NCI-H460 (cell line): ENCODE measurements at regions not wholly inside any gene's neighbourhood (a gene's known extent, or its start where the extent isn't known, plus 50 kb on each side); places are given as distances from the start of the nearest gene placed in this dataset.
"Not testable (repeated sequence)": the region's sequence is repeated elsewhere in the genome, so short reads cannot be mapped to it uniquely, and the experiment has no call there.

Source experiments
- DNase-seq: peaks from one replicate; pipeline ENCODE4 v3.0.0-alpha.2; 2016; ENCODE audit warnings: low read depth; ENCODE audit errors: extremely low read depth

DNA sequence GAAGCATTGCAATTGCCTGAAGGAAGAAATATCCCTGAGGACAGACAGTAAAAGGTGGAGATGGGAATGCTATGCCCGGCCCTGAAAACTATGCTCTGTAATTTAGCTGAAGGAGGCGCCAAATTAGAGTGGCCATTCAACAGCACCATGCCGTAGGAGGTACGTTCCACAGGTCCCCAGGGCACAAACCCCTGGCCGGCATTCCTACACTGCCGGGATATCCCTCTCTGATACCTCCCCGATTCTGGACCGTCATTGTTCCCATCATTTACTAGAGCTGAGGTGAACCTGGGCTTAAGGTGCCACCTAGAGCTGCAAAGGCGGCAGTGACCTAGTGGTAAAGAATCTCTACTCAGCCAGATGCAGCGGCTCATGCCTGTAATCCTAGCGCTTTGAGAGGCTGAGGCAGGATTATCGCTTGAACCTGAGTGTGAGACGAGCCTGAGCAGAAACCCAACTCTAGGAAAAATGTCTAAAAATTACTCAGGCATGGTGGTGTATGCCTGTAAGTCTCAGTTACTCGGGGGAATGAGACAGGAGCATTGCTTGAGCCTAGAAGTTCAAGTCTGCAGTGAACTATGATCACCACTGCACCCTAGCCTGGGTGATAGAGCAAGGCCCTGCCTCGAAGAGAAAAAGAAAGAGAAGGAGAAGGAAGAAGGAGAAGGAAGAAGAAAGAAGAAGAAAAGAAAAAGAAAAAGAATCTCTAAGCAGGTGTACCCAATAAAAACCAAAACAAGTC is 53.0 kb upstream of the TNKS2 start:
- peak; percentile 22 for DNase-seq

DNA sequence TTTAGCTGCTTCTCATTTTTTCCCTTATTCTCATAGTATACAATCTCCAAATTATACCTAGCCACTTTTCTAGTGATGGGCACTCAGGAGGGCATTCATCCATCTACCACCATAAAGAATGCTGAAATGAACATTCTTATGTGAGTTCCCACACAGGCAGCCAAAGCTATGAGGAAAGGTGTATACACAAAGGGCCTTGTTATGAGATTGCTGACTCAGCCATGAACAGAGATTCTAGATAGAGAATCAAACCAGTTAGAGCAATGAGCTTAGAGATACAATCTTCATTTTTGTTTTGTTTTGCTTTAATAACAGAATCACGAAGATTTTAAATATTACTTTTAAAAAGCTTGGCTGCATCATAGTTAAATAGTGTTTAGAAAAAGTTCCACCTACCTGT is 54.8 kb upstream of the TNKS2 start:
- no peak for DNase-seq

DNA sequence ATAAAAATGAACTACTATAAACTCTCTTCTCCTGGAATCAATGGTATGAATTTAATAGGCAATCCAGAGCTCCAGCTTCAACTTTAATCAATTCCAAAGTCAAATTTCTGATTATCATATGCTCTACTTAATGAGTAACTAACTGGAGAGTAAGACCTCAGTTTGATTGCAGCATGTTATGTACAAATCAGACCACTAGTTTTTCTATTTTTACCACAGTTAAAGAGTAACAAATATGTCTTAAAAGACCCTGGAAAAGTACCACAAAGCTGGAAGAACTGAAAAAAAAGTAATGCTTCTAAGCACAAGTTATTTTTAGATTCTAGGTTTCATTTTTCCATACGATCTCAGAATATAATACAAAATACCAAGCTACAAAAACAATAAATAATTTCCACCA is 56.0 kb upstream of the TNKS2 start:
- DNase-seq = no peak

DNA sequence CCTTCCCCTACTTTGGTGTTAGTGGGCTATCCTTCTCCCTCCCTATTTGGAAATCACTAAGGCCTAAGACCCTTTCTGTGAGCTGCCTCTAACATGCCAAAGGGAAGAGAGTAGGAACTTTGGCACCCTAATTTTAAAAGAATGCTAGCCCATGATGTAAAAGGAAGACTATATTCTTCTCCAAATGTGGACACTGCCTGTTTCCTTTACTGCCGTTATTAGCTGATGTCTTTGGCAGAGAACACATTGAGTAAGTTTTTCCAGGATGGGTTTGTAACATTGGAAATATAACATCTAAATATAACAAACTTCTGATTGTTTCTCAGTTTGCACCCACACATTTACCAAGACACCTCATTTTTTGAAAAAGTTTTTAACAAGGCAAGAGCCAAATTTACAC is 56.9 kb upstream of the TNKS2 start:
- no peak for DNase-seq

DNA sequence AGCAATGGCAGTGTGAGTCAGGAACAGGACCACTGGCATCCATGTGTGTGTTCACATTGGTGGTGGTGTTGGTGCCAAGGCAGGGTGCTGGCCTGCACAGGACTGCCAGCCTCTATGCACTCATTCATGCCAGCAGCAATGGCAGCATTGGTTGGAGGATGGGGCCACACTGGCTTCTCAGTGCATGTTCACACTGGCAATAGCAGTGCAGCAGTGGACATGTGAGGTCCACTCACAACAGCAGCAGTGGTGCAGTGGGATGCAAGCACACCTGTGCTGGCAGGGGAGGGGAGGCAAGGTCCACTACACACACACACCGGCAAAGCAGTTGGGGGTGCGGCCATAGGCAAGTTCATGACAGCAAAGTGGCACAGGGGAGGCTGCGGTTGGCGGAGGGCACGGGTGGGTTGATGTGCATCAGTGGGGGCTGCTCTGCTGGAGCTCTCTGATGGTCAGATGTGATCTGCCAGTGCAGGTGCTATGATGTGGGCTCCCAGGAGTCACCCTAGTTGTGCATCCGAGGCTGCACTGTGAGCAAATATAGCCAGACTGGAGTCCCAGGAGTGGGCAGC is 57.8 kb upstream of the TNKS2 start:
- DNase-seq = no peak

DNA sequence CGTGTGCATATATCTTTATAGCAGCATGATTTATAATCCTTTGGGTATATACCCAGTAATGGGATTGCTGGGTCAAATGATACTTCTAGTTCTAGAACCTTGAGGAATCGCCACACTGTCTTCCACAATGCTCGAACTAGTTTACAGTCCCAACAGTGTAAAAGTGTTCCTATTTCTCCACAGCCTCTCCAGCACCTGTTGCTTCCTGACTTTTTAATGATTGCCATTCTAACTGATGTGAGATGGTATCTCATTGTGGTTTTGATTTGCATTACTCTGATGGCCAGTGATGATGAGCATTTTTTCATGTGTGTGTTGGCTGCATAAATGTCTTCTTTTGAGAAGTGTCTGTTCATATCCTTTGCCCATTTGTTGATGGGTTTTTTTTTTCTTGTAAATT is 66.0 kb upstream of the TNKS2 start:
- DNase-seq = not testable (repeated sequence)

DNA sequence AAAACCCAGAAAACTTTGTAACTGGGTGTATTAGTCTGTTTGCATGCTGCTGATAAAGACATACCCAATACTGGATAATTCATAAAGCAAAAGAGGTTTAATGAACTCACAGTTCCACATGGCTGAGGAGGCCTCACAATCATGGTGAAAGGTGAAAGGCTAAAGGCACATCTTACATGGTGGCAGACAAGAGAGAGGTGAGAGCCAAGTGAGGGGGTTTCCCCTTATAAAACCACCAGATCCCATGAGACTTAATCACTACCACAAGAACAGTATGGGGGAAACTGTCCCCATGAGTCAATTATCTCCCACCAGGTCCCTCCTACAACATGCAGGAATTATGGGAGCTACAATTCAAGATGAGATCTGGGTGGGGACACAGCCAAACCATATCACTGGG is 68.9 kb upstream of the TNKS2 start:
- DNase-seq = not testable (repeated sequence)

DNA sequence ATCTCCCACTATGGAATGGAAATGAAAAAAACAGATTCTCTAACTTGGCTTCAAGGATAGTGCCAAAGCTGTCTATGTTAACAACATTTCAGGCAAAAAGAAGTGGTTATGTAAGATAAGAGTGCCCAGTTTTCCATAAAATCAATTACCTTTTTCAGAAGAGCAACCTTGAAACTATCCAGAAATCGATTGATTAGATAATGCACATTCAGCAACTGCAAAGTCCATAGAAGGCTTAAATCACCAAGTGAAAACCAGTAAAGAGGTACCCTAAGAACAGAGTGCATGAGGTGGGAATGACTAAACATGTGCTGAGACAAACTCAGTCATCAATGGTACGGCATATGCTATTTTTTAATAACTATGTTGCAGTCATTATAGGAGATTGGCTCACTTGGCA is 71.9 kb upstream of the TNKS2 start:
- DNase-seq = no peak

DNA sequence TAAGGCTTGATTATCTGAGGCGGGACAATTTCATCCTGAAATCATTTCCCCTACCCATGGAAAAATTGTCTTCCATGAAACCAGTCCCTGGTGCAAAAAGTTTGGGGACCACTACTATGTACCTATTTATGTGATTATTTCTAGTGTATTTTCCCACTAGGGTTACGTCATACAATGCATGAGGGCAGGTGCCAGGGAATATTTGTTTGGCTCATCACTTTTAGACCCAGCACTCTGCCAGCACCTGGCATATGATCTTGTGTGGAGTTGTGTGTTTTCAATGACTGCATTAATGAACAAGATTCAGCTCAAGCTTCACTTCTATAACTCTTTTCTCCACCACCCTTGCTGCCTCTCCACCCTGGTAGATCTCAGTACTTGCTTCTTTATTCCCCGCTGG is 73.3 kb upstream of the TNKS2 start:
- no peak for DNase-seq

DNA sequence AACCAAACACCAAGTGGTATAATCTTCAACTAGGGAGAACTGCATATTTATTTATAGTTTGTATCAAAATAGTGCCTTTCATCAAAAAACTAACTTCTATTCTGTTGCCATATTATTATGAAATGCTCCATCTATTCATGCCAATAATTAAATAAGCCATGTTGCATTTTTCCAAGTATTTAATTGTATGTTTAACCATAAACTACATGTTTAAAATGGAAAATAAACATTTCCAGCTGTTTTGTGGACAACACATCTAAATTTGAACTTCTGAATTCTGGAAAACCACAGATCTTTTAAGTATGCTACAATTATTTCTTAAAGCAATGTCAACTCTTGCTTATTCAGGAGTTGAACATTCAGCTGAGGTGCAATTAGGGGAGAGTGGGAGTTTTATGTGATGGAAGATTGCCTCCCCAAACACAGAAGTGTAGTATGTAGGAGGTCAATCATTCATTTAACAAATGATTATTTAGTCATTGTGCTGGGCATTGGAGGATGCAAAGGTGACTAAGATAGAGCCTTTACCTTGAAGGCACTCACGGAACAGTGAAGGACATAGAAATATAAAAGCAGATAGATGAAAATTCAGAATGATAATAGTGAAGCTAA is 80.7 kb upstream of the PPP1R3C start:
- no peak for DNase-seq

DNA sequence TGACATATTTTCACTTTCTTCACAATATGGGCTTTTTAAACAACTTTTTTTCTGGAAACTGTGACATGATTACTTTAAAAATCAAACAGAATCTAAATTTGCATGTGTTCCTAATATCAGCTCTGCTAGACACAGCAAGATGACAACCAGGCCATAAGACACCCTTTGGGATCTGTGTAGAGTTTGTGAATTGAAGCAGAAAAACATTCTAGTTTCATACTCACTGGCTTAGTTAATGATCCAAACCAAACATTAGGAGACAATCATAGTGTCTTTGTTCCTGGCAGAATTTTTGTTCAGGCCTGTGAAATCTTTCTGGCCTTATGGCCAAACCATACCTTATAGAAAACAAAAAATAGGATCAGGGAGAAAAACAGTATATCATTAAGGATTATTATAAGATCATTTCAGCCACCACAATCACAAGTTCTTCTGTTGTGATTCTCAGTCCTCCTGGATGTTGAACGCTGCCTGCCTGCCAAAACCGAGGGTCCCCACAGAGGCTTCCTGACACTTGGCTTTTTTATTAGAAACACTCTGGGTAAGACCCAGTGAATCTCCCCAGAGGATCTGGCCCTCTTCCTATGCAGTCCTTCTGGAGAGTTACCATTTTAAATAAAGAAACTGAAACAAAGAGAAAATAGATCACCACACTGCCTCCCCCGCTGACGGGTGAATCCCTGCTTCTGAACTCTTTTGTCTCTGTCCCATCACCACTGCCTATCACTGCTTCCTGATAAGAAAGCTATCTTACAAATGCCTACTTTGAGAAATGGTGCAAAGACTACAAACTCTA is 79.2 kb upstream of the PPP1R3C start:
- DNase-seq = no peak

DNA sequence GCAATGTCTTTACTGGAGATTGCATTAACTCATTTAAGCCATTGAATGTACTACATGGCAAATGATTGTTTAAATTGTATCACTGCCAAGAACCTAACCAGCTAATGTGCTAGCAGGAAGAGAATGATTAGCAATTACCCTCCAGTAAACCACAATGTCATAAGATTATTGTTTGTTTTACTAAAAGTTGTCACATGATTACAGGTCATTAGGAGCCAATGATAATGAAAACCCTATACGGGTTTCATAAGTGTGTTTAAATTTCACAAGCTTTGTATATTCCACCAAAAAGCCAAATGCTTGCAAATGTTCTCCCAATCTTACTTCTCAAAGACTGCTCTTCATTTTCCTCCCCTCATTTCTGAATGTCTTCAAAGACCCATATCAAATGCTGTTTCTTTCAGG is 76.5 kb upstream of the PPP1R3C start:
- no peak for DNase-seq

DNA sequence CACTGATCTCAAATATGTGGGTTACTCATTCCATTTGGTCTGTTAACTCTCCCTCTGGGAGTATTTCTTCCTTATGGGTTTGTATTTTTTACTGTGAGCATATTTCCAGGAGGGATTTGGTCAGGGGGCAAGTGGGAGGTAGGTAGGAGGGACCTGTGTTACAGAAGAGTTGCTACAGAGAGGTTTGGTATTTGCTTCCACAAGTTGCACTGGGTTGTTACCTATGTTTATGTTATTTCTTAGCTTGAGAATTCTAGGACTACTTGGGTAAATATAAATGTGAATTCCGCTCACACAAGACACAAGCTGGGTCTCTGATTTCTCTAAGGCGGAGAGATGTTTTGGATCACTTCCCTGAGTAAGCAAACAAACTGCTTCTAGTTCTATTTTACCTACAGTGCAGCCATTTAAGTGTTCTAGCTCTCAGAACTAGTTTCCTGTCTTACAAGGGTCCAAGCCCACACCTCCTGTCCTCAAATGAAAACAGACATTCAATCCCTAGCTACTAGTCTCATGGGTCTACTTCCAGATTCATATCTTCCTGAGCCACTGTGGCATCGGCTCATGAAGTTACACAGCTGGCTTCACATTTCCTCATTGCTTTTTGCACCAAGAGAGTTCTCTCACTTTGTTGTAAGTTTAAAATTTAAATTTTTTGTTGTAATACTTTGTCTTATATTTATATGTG is 75.4 kb upstream of the PPP1R3C start:
- no peak for DNase-seq

DNA sequence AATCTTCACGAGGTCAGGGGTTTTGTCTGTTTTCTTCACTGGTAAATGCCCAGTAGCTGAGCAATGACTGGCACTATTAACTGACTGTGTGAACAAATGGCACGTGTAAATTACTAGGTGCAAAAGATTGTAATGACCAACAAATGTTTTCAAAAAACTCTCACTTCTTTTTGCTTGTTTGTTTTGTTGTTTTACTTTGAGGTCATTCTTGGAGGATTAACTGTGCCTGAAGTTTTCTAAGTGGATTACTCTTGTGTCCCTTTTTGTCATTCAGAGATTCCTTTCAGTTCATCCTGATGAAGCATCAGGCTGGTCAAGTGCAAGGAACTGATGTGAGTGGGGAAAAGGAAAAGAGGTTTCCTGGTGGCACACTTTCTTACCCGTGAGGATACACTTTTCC is 74.4 kb upstream of the PPP1R3C start:
- no peak for DNase-seq

DNA sequence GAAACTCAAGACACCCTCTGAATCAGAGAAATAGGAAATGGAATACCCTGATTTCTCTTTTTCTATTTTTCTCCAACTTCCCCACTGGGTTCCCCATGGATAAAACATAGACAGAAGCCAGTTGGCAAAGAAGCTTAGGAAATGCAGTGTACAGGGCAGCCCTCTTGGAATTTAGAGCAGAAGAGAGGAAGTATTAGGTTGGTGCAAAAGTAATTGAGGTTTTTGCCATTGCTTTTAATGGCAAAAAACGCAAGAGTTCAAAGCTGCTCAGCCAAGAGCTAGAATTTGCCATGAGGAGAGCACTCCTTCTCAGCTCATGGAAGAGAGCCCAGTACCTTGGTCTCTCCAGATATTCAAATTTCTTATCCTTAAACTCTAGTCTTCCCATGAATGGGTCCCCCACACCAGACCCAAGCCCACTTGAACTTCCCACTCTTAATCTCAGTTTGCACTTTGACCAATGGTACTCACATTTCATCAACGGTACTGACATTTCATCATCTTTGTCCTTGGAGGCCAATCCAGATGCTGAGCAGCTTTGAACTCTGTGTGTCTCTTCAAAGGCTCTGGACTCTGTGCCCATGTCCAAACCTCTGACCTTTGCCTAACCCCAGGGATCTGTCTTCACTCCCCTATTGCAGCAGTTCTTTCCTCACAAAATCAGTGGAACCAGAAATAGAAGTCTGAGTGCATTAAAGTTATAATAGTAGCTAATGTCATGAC is 73.2 kb upstream of the PPP1R3C start:
- no peak for DNase-seq

DNA sequence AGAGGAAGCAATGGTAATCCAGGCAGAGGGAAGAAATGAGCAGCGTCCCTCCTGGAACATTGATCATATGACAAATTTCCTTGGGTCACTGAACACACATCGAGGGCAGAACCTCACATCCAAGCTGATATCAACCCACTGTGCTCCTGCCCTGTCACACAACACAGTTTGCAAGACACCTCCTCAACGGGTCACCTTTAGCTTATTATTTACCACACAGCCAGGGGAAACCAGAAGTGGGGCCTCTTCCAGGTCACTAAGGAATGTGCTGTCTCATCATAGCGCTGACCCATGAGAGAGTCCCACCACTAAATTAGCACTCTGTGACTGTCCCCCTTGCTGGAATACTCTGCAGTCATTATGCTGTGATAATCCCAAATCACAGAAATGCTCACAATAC is 69.7 kb upstream of the PPP1R3C start:
- no peak for DNase-seq

DNA sequence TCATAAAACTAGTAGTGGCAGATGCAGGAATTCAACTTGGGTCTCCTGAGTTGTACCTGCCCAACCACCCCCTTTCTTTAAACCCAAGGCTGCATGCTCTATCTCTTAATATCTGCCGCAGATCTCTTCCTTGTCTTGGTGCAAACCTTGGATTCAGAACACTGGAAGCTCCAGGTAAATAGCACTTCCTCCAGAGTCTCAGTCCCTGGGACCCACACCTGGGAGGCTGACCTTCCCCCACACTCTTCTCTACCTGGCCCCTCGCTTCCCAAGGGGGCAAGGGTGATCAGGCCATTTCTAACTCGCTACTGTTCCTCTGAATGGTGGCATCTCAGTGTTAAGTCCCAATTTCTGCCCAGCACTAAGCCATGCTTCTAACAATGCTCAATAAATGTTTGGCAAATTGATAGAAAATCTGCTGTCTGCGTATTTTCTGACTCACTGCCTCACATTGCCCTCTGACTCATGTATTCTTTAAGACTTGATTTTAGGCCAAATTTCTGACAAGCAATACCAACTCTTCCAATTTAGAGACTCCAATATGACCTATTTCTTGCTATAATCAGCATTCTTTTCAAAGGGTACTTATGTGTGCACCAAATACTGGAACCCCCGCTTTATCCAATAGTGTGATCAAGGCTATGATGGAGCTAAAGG is 68.0 kb upstream of the PPP1R3C start:
- no peak for DNase-seq

DNA sequence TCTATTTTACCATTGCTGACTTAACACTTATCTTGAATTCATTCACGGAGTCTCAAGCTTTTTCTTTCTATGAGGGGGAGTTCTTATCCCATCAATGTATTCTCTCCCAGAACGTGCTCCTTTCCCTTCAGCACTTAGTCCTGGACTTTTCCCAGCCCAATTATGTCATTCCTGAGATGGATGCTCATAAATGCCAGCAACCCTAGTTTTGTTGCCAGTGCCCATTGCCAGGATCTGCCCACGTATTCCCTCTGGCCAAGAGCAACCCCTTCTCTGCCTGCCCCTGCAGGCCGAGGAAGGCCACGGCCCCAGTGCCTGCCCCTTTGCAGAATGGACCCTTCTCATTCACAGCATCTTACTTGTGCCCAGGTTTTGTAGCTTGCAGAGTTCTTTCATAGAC is 67.4 kb upstream of the PPP1R3C start:
- DNase-seq = no peak

DNA sequence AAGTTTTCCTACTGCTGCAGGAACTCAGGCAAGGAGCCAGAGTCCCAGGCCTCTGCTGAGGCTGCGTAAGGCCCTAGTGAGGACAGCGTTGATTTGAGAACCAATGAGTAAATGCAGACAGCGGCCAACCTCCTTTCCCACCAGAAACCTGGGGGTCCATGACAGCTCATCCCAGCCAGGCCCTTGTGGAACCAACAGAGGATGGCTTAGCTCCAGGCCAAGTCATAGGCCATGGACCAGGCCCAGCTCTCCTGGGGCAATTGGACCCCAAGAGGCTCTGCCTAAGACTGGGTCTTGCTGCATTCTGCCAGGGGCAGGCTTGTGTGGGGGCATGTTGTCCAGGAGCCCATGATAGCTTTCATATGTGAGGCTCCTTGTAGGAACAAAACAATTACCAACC is 65.4 kb upstream of the PPP1R3C start:
- DNase-seq = no peak
